Gastroesophageal sphincter (tissue), 4 donors: ENCODE measurements at regions not wholly inside any gene's neighbourhood (a gene's known extent, or its start where the extent isn't known, plus 50 kb on each side); places are given as distances from the start of the nearest gene placed in this dataset.

Experiments
- ATAC-seq: fragments of 150-250 bp; one replicate; pipeline ENCODE4 v1.9.1; 2016; ENCODE audit warnings: mild to moderate bottlenecking, moderate library complexity
- H3K27ac ChIP-seq, 4 donors: fragments of 200-600 bp; sonication (generic) in 3 of 4; 1 replicate in 3 of 4; 2 replicates in 1 of 4; pipeline ENCODE4 v1.5.1; 2016 to 2019
- H3K27me3 ChIP-seq: fragments of 200-600 bp; sonication (generic); one replicate; pipeline ENCODE4 v1.5.1; 2019
- H3K36me3 ChIP-seq, 2 donors: fragments of 200-600 bp; sonication (generic); one replicate each; pipeline ENCODE4 v1.5.1; 2019; ENCODE audit warnings: control low read depth in 1 of 2
- H3K4me1 ChIP-seq, 3 donors: fragments of 200-600 bp; sonication (generic); 1 replicate in 2 of 3; 2 replicates in 1 of 3; pipeline ENCODE4 v1.5.1; 2016 to 2019; ENCODE audit warnings: control low read depth in 2 of 3
- H3K4me3 ChIP-seq, 2 donors: fragments of 200-600 bp; sonication (generic); one replicate each; pipeline ENCODE4 v1.5.1; 2019; ENCODE audit warnings: mild to moderate bottlenecking in 1 of 2, moderate library complexity in 1 of 2
- H3K9me3 ChIP-seq, 3 donors: fragments of 200-600 bp; sonication (generic); one replicate each; pipeline ENCODE4 v1.5.1; 2017 to 2019; ENCODE audit warnings: control low read depth in 2 of 3
- EP300 ChIP-seq: sonication (generic); formaldehyde crosslinking; IDR thresholded peaks from one replicate; pipeline ENCODE4 v1.6.1; 2017; ENCODE audit warnings: antibody characterized with exemption, mild to moderate bottlenecking
- POLR2A ChIP-seq, 2 donors: fragments of 450-650 bp; IDR thresholded peaks; one replicate each; pipeline ENCODE4 v1.6.1; 2017; ENCODE audit warnings: antibody characterized with exemption in 2 of 2, mild to moderate bottlenecking in 2 of 2, moderate library complexity in 1 of 2
- POLR2AphosphoS5 ChIP-seq: sonication (generic); formaldehyde crosslinking; IDR thresholded peaks from one replicate; pipeline ENCODE4 v1.6.1; 2017; ENCODE audit warnings: antibody characterized with exemption
- WGBS, 2 donors: methylation state at CpG; one replicate each; pipeline ENCODE4 v1.1.5; 2018; ENCODE audit warnings: low coverage in 1 of 2; 5-methylcytosine and 5-hydroxymethylcytosine counted together
- TF ChIP-seq, protein P1 (sequence below), 4 experiments: fragments of 200-600 bp in 2 of 4; fragments of 450-650 bp in 2 of 4; sonication (generic) in 1 of 4; IDR thresholded peaks; one replicate each; pipeline ENCODE4 v1.5.1; 2017 to 2019; ENCODE audit warnings: antibody characterized with exemption in 4 of 4, mild to moderate bottlenecking in 2 of 4, moderate library complexity in 2 of 4

DNA sequence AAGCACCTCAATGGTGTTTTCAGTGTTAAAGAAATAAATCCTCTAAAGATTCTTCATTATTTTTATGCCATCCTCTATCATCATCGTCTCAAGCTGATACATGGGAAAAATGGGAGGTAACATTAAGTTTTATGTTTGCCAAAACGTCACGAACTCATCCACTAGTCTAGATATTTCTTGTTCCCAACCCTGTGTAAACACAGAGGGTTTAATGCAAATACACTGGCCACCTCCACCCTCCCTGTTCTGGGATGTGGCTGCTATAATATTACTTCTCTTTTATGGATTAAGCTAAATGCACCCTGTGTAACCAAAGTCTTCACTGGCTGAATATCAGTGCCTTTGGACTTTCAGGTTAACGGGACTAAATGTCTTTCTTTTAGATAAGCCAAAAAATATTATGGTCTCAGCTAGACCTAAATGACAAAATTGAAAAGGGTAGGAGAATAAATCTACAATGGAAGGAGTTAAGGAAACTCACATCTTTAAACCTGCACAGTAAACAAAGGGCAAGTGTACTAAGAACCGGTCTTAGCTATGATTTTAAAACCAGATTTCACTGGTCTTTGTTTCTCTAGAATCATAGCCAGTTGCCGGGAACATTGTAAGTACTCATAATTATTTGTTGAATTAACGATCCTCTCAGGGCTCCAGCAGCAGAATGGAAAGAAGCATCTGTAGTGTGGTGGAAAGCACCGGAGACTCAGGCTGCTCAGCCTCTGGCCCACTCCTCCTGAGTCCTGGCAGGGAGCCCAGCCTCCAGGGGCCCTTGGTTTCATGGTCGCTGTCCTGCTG lies 103.5 kb upstream of the NOCT start:
- Histone ChIP-seq H3K27me3 (no peaks in the 10 kb centered on the region), H3K4me3 (no peak overlapping the region), H3K9me3 (no peaks in the 10 kb centered on the region), H3K4me1 (peaks cover 10 to 30% (median 17%) of the 10 kb centered on the region in 3 donors), H3K36me3 (no peaks in the 10 kb centered on the region), H3K27ac (peak overlapping the region; percentile 16 to 82 (median 74))
- ATAC-seq: no peak
- WGBS, 2 donors: 18 to 36% methylated on average over 5 to 8 of the region's 9 CpGs
- no peak for TF ChIP-seq EP300

- peak; percentile 93 for ATAC-seq
- 5 to 13% methylated on average over 5 to 8 of the region's 12 CpGs for WGBS, 2 donors
- Histone ChIP-seq H3K4me3 (no peak overlapping the region), H3K27ac (peak overlapping the region; percentile 68 to 82 (median 74)), H3K4me1 (peaks cover 10 to 30% (median 17%) of the 10 kb centered on the region in 3 donors), H3K36me3 (no peaks in the 10 kb centered on the region), H3K27me3 (no peaks in the 10 kb centered on the region), H3K9me3 (no peaks in the 10 kb centered on the region)
- TF ChIP-seq, protein P1, sequence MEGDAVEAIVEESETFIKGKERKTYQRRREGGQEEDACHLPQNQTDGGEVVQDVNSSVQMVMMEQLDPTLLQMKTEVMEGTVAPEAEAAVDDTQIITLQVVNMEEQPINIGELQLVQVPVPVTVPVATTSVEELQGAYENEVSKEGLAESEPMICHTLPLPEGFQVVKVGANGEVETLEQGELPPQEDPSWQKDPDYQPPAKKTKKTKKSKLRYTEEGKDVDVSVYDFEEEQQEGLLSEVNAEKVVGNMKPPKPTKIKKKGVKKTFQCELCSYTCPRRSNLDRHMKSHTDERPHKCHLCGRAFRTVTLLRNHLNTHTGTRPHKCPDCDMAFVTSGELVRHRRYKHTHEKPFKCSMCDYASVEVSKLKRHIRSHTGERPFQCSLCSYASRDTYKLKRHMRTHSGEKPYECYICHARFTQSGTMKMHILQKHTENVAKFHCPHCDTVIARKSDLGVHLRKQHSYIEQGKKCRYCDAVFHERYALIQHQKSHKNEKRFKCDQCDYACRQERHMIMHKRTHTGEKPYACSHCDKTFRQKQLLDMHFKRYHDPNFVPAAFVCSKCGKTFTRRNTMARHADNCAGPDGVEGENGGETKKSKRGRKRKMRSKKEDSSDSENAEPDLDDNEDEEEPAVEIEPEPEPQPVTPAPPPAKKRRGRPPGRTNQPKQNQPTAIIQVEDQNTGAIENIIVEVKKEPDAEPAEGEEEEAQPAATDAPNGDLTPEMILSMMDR (IDR thresholded peaks at IDR 0.05): no peak
- TF ChIP-seq POLR2AphosphoS5: peak; percentile 88
Measured at GRCh38 chr4:138910914-138911336, 104.7 kb upstream of the NOCT start.

DNA sequence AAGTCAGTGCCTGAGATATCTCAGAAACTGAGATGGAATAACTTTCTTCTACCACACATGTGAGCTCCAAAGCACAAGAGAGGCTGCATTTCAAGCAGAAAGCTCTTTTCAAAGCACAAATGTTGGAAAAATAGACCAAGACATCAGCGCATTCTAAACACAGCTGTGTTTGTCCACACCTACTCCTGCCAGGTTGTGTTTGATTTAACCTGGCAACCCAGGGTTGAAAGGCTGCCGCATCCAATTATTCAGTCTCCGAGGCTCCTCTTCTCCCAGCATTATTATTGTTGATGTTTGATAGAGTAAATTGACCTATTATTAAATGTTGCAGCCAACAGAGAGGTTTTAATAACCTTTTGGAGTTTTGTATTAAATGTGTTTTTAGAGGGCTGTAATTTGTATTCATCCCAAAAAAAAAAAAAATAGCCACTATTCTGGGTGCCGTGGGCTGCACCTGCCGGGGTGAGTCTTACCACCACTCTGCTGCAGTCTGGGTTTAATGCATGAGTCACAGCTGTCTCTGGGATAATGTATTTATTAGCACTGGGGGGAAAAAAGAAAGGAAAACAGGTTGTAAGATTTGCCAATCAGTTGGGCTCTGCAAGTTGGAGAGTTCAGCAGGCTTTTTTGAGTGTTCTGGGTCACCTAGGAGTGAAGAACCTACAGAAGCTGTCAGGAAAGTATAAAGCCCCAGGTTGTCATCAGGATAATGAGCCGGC lies 105.2 kb upstream of the NOCT start:
- no peak for TF ChIP-seq POLR2AphosphoS5
- no peak for TF ChIP-seq EP300
- no peak for TF ChIP-seq POLR2A (IDR thresholded peaks at IDR 0.05)
- Histone ChIP-seq H3K9me3 (no peaks in the 10 kb centered on the region), H3K4me3 (no peak overlapping the region), H3K4me1 (peaks cover 10 to 30% (median 17%) of the 10 kb centered on the region in 3 donors), H3K36me3 (no peaks in the 10 kb centered on the region), H3K27ac (peak overlapping the region; percentile 63 to 82 (median 74)), H3K27me3 (no peaks in the 10 kb centered on the region)
- peak; percentile 37 for ATAC-seq
- WGBS, 2 donors: 39 to 41% methylated on average over 5 to 6 of the region's 6 CpGs

- H3K36me3 ChIP-seq: no peaks in the 10 kb centered on the region
- no peak for ATAC-seq
- H3K4me1 ChIP-seq: peaks cover 10 to 30% (median 17%) of the 10 kb centered on the region in 3 donors
- WGBS, 2 donors: 93 to 95% methylated on average over 4 of the region's 4 CpGs
- H3K9me3 ChIP-seq: no peaks in the 10 kb centered on the region
- TF ChIP-seq EP300 (no peak), POLR2A (IDR thresholded peaks at IDR 0.05) (no peak), POLR2AphosphoS5 (no peak)
- TF ChIP-seq, protein P1 (IDR thresholded peaks at IDR 0.05): no peak
- no peak overlapping the region for H3K4me3 ChIP-seq
- peak overlapping the region in 2 of 4 donors; percentile 68 to 79 for H3K27ac ChIP-seq
- no peaks in the 10 kb centered on the region for H3K27me3 ChIP-seq
Measured at GRCh38 chr4:138909587-138909986, 106.0 kb upstream of the NOCT start.

DNA sequence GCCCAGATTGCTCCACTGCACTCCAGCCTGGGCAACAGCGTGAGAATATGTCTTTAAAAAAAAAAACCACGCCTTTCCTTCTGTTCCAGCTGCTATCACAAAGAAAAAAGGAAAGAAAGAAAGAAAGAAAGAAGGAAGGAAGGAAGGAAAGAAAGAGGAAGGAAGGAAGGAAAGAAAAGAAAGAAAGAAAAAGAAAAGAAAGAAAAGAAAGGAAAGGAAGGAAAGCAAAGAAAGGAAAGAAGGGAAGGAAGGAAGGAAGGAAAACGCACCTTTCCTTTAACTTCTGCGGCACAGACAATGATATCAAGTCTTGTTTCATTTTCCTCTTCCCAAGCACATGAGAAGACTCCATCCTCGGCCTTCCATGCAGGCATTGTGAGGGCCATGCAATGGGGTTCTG lies 107.4 kb upstream of the NOCT start:
- no peaks in the 10 kb centered on the region for H3K36me3 ChIP-seq
- no peaks in the 10 kb centered on the region for H3K9me3 ChIP-seq
- no peak for ATAC-seq
- H3K4me3 ChIP-seq: no peak overlapping the region
- H3K27me3 ChIP-seq: no peaks in the 10 kb centered on the region
- 75 to 81% methylated on average over 3 to 5 of the region's 5 CpGs for WGBS, 2 donors
- TF ChIP-seq POLR2A (IDR thresholded peaks at IDR 0.05): no peak
- no peak for TF ChIP-seq EP300
- TF ChIP-seq, protein P1 (IDR thresholded peaks at IDR 0.05): no peak
- no peak for TF ChIP-seq POLR2AphosphoS5
- H3K27ac ChIP-seq: no peak overlapping the region
- H3K4me1 ChIP-seq: peaks cover 10 to 30% (median 17%) of the 10 kb centered on the region in 3 donors
